Mesenchymal stem cell (in vitro differentiated cells and primary cell): ENCODE measurements at regions not wholly inside any gene's neighbourhood (a gene's known extent, or its start where the extent isn't known, plus 50 kb on each side); places are given as distances from the start of the nearest gene placed in this dataset.

Source experiments
- DNase-seq: peaks from one replicate; pipeline ENCODE4 v3.0.0-alpha.2; 2013
- H2AFZ ChIP-seq: one replicate; pipeline ENCODE4 v1.6.1; 2013; ENCODE audit warnings: low read depth, mild to moderate bottlenecking, control low read depth, inconsistent platforms, low read length, moderate library complexity
- H2AK5ac ChIP-seq: 2 replicates; pipeline ENCODE4 v1.6.1; 2013; ENCODE audit warnings: low read length, moderate library complexity, mild to moderate bottlenecking, inconsistent platforms; ENCODE audit not compliant: severe bottlenecking
- H2BK120ac ChIP-seq: one replicate; pipeline ENCODE4 v1.6.1; 2013; ENCODE audit warnings: low read depth, mild to moderate bottlenecking, inconsistent platforms, low read length, moderate library complexity
- H2BK12ac ChIP-seq, 2 experiments: one replicate each; pipeline ENCODE4 v1.6.1; 2013; ENCODE audit warnings: inconsistent platforms in 2 of 2, low read length in 2 of 2, mild to moderate bottlenecking in 2 of 2, moderate library complexity in 2 of 2, control low read depth in 1 of 2
- H2BK15ac ChIP-seq: one replicate; pipeline ENCODE4 v1.6.1; 2013; ENCODE audit warnings: mild to moderate bottlenecking, low read depth, inconsistent platforms; ENCODE audit not compliant: poor library complexity, severe bottlenecking
- H2BK5ac ChIP-seq: 2 replicates; pipeline ENCODE4 v1.6.1; 2013; ENCODE audit warnings: low read depth, mild to moderate bottlenecking, low read length, control low read depth, inconsistent platforms; ENCODE audit not compliant: poor library complexity, severe bottlenecking
- H3K14ac ChIP-seq, 2 experiments: one replicate each; pipeline ENCODE4 v1.6.1; 2013; ENCODE audit warnings: inconsistent platforms in 2 of 2, low read length in 2 of 2, control low read depth in 1 of 2, mild to moderate bottlenecking in 1 of 2, moderate library complexity in 1 of 2
- H3K18ac ChIP-seq, 2 experiments: one replicate each; pipeline ENCODE4 v1.6.1; 2013; ENCODE audit warnings: inconsistent platforms in 2 of 2, low read length in 2 of 2, control low read depth in 1 of 2, low read depth in 1 of 2, mild to moderate bottlenecking in 1 of 2
- H3K23ac ChIP-seq, 2 experiments: one replicate each; pipeline ENCODE4 v1.6.1; 2013; ENCODE audit warnings: inconsistent platforms in 2 of 2, low read length in 2 of 2, mild to moderate bottlenecking in 2 of 2, moderate library complexity in 2 of 2, control low read depth in 1 of 2
- H3K27ac ChIP-seq: 2 replicates; pipeline ENCODE4 v1.5.1; 2013; ENCODE audit warnings: mild to moderate bottlenecking, moderate library complexity, low read length, control low read depth, inconsistent platforms; ENCODE audit not compliant: poor library complexity, severe bottlenecking
- H3K27me3 ChIP-seq, 2 experiments: 2 replicates each; pipeline versions ENCODE4 v1.6.1 to v1.7.0; 2013; ENCODE audit warnings: low read length in 2 of 2, mild to moderate bottlenecking in 2 of 2, moderate library complexity in 2 of 2, control low read depth in 1 of 2, inconsistent platforms in 1 of 2; ENCODE audit not compliant: control insufficient read depth in 1 of 2, insufficient read depth in 1 of 2
- H3K36me3 ChIP-seq, 2 experiments: 2 replicates each; pipeline versions ENCODE4 v1.6.1 to v1.7.0; 2013; ENCODE audit warnings: low read length in 2 of 2, control low read depth in 1 of 2, inconsistent platforms in 1 of 2, low read depth in 1 of 2, mild to moderate bottlenecking in 1 of 2; ENCODE audit not compliant: insufficient read depth in 2 of 2, control insufficient read depth in 1 of 2
- H3K4ac ChIP-seq, 2 experiments: one replicate each; pipeline ENCODE4 v1.6.1; 2013; ENCODE audit warnings: inconsistent platforms in 2 of 2, low read length in 2 of 2, mild to moderate bottlenecking in 2 of 2, moderate library complexity in 2 of 2, control low read depth in 1 of 2, low read depth in 1 of 2
- H3K4me1 ChIP-seq: 2 replicates; pipeline ENCODE4 v1.6.1; 2013; ENCODE audit warnings: low read depth, low read length, control low read depth; ENCODE audit not compliant: control insufficient read depth, insufficient read depth
- H3K4me2 ChIP-seq: 2 replicates; pipeline ENCODE4 v1.6.1; 2013; ENCODE audit warnings: low read length, mild to moderate bottlenecking, inconsistent platforms; ENCODE audit not compliant: poor library complexity, severe bottlenecking
- H3K4me3 ChIP-seq, 2 experiments: 2 replicates each; pipeline versions ENCODE4 v1.5.1 to v1.7.0; 2013; ENCODE audit warnings: low read length in 2 of 2, mild to moderate bottlenecking in 2 of 2, control low read depth in 1 of 2, low read depth in 1 of 2; ENCODE audit not compliant: insufficient read depth in 1 of 2
- H3K79me1 ChIP-seq: replicated peaks from 2 replicates; pipeline ENCODE4 v1.6.1; 2013; ENCODE audit warnings: mild to moderate bottlenecking, control low read depth, low read length, inconsistent platforms; ENCODE audit not compliant: poor library complexity, severe bottlenecking
- H3K9ac ChIP-seq: 2 replicates; pipeline ENCODE4 v1.7.0; 2013; ENCODE audit warnings: mild to moderate bottlenecking, low read length, moderate library complexity
- H3K9me3 ChIP-seq: 2 replicates; pipeline ENCODE4 v1.7.0; 2013; ENCODE audit warnings: mild to moderate bottlenecking, low read length; ENCODE audit not compliant: control insufficient read depth
- H4K8ac ChIP-seq: one replicate; pipeline ENCODE4 v1.6.1; 2013; ENCODE audit warnings: inconsistent platforms, mild to moderate bottlenecking, low read length, moderate library complexity
- H4K91ac ChIP-seq: one replicate; pipeline ENCODE4 v1.6.1; 2013; ENCODE audit warnings: mild to moderate bottlenecking, low read length, inconsistent platforms
- WGBS: methylation state at CpG from one replicate; pipeline ENCODE4 v1.1.7; 2013; ENCODE audit warnings: mixed read lengths; 5-methylcytosine and 5-hydroxymethylcytosine counted together

DNA sequence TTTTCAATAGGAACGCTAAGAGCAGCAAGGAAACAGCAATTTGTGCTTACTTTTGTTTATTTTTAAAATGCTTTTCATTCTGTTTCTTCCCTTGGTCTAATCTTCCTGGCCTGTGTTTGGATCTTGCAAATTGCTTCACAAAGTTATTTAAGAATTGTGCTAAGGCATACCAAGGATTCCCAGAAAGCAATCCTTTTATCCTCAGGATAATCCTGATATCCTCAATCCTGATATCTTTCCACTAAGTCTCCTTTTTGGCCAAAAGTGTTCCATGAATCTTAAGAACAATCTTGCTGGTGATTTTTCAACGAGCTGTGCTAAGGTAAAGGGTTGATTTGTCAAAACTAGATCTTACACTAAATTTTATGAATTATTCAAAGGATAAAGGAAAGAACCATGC is 1577.9 kb downstream of the PLA2G4A start:
- Histone ChIP-seq H3K79me1 (no peaks in the 10 kb centered on the region), H3K4me3 (no peak overlapping the region), H3K27me3 (no peaks in the 10 kb centered on the region), H3K14ac (no peak overlapping the region), H3K4ac (no peak overlapping the region), H4K8ac (no peak overlapping the region), H3K4me2 (no peak overlapping the region), H4K91ac (no peak overlapping the region), H2AK5ac (no peak overlapping the region), H3K18ac (no peak overlapping the region), H3K36me3 (no peaks in the 10 kb centered on the region), H2BK5ac (no peak overlapping the region), H3K9me3 (no peaks in the 10 kb centered on the region), H2AFZ (no peak overlapping the region), H2BK15ac (no peak overlapping the region), H3K23ac (no peak overlapping the region), H3K27ac (no peak overlapping the region), H3K4me1 (no peaks in the 10 kb centered on the region), H2BK12ac (no peak overlapping the region), H2BK120ac (no peak overlapping the region), H3K9ac (no peak overlapping the region)
- no peak for DNase-seq
- no CpG with 5 or more reads among the region's 2 CpGs for WGBS

GRCh38 chr1:188420177-188420576 is 1591.4 kb downstream of the PLA2G4A start:
- no peak overlapping the region for H2AFZ ChIP-seq
- no peak overlapping the region for H2BK120ac ChIP-seq
- H3K79me1 ChIP-seq = no peaks in the 10 kb centered on the region
- no peak overlapping the region for H3K4ac ChIP-seq
- no peak overlapping the region for H3K4me3 ChIP-seq
- H2AK5ac ChIP-seq = no peak overlapping the region
- no peaks in the 10 kb centered on the region for H3K36me3 ChIP-seq
- no peak overlapping the region for H3K9ac ChIP-seq
- no peak overlapping the region for H4K91ac ChIP-seq
- H2BK12ac ChIP-seq = no peak overlapping the region
- no peak overlapping the region for H3K23ac ChIP-seq
- DNase-seq = no peak
- no peak overlapping the region for H3K14ac ChIP-seq
- H3K9me3 ChIP-seq = no peaks in the 10 kb centered on the region
- H3K27me3 ChIP-seq = no peaks in the 10 kb centered on the region
- WGBS = 79% methylated on average over 1 of the region's 1 CpG
- H2BK5ac ChIP-seq = no peak overlapping the region
- H3K4me1 ChIP-seq = no peaks in the 10 kb centered on the region
- H4K8ac ChIP-seq = no peak overlapping the region
- H3K27ac ChIP-seq = no peak overlapping the region
- no peak overlapping the region for H3K4me2 ChIP-seq
- H2BK15ac ChIP-seq = no peak overlapping the region
- H3K18ac ChIP-seq = no peak overlapping the region

DNA sequence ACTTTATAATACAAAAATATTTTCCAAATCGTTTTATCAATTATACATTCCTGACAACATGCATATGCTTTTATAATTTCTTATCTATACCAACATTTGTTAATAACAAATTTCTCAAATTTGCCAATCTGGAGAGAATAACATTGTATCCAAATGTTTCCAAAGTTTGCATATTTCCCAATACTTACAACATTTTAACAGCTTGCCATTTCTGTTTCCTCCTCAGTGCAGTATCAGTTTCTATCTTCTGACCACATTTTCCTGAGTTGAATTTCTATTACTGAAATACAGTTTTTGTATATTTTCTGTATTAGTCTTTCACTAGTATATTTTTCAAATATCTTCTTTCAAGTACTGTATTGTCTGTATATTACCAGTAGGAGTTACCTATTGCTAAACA is 1594.3 kb downstream of the PLA2G4A start:
- no peak overlapping the region for H2AFZ ChIP-seq

GRCh38 chr1:188424176-188424575 is 1595.4 kb downstream of the PLA2G4A start:
- H3K4me3 ChIP-seq = no peak overlapping the region
- H4K91ac ChIP-seq = no peak overlapping the region
- H3K4me1 ChIP-seq = no peaks in the 10 kb centered on the region
- H3K79me1 ChIP-seq = no peaks in the 10 kb centered on the region
- H3K23ac ChIP-seq = no peak overlapping the region
- no peak overlapping the region for H3K4ac ChIP-seq
- no peak overlapping the region for H3K27ac ChIP-seq
- DNase-seq = no peak
- H4K8ac ChIP-seq = no peak overlapping the region
- H3K9ac ChIP-seq = no peak overlapping the region
- H3K9me3 ChIP-seq = no peaks in the 10 kb centered on the region
- no peak overlapping the region for H2AFZ ChIP-seq
- no peak overlapping the region for H3K4me2 ChIP-seq
- no peak overlapping the region for H2BK5ac ChIP-seq
- no peaks in the 10 kb centered on the region for H3K36me3 ChIP-seq
- H3K27me3 ChIP-seq = no peaks in the 10 kb centered on the region
- WGBS = no CpG with 5 or more reads among the region's 1 CpG
- no peak overlapping the region for H2BK12ac ChIP-seq
- no peak overlapping the region for H3K14ac ChIP-seq
- H2BK15ac ChIP-seq = no peak overlapping the region
- no peak overlapping the region for H2AK5ac ChIP-seq
- H3K18ac ChIP-seq = no peak overlapping the region
- no peak overlapping the region for H2BK120ac ChIP-seq

More for the DNA sequence above, 1594.3 kb downstream of the PLA2G4A start:
- H4K91ac ChIP-seq = no peak overlapping the region
- H2BK5ac ChIP-seq = no peak overlapping the region
- H3K4me1 ChIP-seq = no peaks in the 10 kb centered on the region
- H3K27me3 ChIP-seq = no peaks in the 10 kb centered on the region
- no peak overlapping the region for H2AK5ac ChIP-seq
- H2BK15ac ChIP-seq = no peak overlapping the region
- H3K27ac ChIP-seq = no peak overlapping the region
- no peak overlapping the region for H3K4me3 ChIP-seq
- H3K4ac ChIP-seq = no peak overlapping the region
- H3K36me3 ChIP-seq = no peaks in the 10 kb centered on the region
- H4K8ac ChIP-seq = no peak overlapping the region
- no peak overlapping the region for H2BK12ac ChIP-seq
- WGBS = 100% methylated on average over 1 of the region's 1 CpG
- no peak overlapping the region for H3K14ac ChIP-seq
- H3K9ac ChIP-seq = no peak overlapping the region
- no peak for DNase-seq
- no peaks in the 10 kb centered on the region for H3K9me3 ChIP-seq
- H3K23ac ChIP-seq = no peak overlapping the region
- no peaks in the 10 kb centered on the region for H3K79me1 ChIP-seq
- no peak overlapping the region for H3K4me2 ChIP-seq
- H3K18ac ChIP-seq = no peak overlapping the region
- no peak overlapping the region for H2BK120ac ChIP-seq
